NB4 (cell line): ENCODE measurements at regions not wholly inside any gene's neighbourhood (a gene's known extent, or its start where the extent isn't known, plus 50 kb on each side); places are given as distances from the start of the nearest gene placed in this dataset.
A peak's percentile ranks its signal among the peaks of the same experiment; 100 is the strongest.

ENCODE experiments used
- DNase-seq: peaks from one replicate; pipeline ENCODE4 v3.0.0; 2010; ENCODE audit warnings: low read depth
- H3K4me3 ChIP-seq: one replicate; pipeline ENCODE4 v1.5.1; 2011; ENCODE audit warnings: mild to moderate bottlenecking, low read depth, low read length, moderate library complexity
- MYC ChIP-seq: IDR thresholded peaks from 2 replicates; pipeline ENCODE4 v1.6.1; 2011; ENCODE audit warnings: low read depth, low read length
- POLR2A ChIP-seq: IDR thresholded peaks from 2 replicates; pipeline ENCODE4 v1.6.1; 2011; ENCODE audit warnings: mild to moderate bottlenecking; ENCODE audit not compliant: insufficient read length; ENCODE audit errors: extremely low read depth
- TF ChIP-seq, protein P1 (sequence below): IDR thresholded peaks from one replicate; pipeline ENCODE4 v1.5.1; 2012; ENCODE audit warnings: low read depth, low read length
- TF ChIP-seq, protein P2 (sequence below): IDR thresholded peaks from 2 replicates; pipeline ENCODE4 v1.6.1; 2011; ENCODE audit warnings: low read depth, low read length

DNA sequence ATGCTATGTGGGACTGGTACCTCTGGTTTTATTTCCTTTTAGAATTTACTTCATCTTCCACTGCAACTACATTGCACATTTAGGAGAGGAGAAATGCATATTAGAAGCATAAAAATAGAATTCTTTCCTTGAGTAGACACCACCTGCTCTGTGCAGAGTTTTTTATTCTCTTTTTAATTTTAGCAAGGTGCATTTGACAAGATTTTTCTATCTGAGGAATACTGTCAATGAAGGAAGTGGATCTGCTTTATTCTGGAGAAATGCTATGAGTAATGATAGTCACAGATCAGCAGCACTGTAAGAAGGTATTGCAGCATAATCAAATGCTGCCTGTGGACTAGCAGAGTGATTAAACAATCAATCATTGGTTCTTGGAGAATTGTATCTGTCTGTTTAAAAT, 1038.3 kb downstream of the RAPGEF2 start:
- no peak for TF ChIP-seq POLR2A
- TF ChIP-seq, protein P1, sequence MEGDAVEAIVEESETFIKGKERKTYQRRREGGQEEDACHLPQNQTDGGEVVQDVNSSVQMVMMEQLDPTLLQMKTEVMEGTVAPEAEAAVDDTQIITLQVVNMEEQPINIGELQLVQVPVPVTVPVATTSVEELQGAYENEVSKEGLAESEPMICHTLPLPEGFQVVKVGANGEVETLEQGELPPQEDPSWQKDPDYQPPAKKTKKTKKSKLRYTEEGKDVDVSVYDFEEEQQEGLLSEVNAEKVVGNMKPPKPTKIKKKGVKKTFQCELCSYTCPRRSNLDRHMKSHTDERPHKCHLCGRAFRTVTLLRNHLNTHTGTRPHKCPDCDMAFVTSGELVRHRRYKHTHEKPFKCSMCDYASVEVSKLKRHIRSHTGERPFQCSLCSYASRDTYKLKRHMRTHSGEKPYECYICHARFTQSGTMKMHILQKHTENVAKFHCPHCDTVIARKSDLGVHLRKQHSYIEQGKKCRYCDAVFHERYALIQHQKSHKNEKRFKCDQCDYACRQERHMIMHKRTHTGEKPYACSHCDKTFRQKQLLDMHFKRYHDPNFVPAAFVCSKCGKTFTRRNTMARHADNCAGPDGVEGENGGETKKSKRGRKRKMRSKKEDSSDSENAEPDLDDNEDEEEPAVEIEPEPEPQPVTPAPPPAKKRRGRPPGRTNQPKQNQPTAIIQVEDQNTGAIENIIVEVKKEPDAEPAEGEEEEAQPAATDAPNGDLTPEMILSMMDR = no peak
- TF ChIP-seq MYC = no peak
- TF ChIP-seq, protein P2, sequence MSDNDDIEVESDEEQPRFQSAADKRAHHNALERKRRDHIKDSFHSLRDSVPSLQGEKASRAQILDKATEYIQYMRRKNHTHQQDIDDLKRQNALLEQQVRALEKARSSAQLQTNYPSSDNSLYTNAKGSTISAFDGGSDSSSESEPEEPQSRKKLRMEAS = no peak
- H3K4me3 ChIP-seq = no peak overlapping the region
- no peak for DNase-seq

DNA sequence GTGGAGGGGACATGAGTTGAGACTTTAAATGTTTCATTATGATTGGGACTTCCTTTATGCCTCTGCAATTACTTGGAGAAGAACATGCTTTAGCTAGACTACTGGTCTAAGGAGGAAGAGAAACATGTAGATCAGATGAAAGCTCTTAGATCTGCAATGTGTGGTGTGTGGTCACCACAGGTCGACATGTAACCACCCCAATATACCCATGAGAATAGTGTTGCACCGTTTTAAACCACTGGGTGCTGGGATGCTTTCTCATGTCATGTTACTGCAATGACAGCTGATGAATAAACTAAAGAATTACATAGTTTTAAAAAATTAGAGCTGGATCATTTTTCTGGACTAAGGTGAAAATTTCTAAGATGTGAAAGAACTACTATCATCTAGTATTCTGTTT, 1039.7 kb downstream of the RAPGEF2 start:
- TF ChIP-seq POLR2A (no peak), MYC (no peak)
- TF ChIP-seq, protein P2 = no peak
- TF ChIP-seq, protein P1 = no peak
- H3K4me3 ChIP-seq = no peak overlapping the region
- peak; percentile 22 for DNase-seq

DNA sequence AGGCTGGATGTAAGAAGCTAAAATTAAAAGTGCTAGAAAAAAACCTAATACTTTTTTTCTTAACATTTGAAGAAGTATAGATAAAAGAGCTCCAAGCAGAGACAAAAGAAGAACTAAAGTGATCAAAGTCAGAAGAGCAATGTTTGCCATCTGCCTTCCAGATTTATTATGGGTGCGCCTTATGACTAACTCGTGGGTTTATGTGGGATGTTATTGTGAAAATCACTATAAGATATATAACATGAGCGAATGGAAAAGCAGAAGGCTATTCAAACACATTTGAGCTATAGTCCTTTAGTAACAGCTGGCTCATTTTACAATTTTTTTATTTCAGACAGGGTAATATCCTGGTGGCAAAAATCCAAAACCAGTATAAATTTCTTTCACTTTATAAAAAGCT, 1040.7 kb downstream of the RAPGEF2 start:
- DNase-seq = no peak
- TF ChIP-seq POLR2A (no peak), MYC (no peak)
- TF ChIP-seq, protein P1 = no peak
- TF ChIP-seq, protein P2 = no peak
- no peak overlapping the region for H3K4me3 ChIP-seq

DNA sequence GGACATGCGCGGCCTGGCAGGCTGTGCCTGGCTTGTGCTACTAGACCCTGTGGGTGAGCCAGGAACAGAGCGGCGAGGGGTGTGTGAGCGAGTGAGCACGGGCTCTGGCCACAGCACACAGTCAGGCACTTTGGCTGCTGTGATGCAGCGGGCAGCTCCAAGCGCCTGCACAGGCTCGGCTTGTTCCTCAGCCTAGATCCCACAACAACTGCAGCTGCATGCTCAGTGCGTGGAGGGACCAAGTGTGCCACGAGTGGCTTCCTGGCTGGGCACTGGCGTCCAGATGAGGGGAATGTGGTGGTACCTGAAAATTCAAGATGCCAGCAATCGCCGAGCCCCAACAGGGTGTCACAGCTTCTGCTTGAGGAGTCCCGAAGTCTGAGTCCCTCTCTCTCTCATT, 1056.6 kb downstream of the RAPGEF2 start:
- no peak for TF ChIP-seq MYC
- TF ChIP-seq, protein P2 = no peak
- TF ChIP-seq, protein P1 = no peak
- no peak for TF ChIP-seq POLR2A
- DNase-seq = no peak
- H3K4me3 ChIP-seq = no peak overlapping the region

DNA sequence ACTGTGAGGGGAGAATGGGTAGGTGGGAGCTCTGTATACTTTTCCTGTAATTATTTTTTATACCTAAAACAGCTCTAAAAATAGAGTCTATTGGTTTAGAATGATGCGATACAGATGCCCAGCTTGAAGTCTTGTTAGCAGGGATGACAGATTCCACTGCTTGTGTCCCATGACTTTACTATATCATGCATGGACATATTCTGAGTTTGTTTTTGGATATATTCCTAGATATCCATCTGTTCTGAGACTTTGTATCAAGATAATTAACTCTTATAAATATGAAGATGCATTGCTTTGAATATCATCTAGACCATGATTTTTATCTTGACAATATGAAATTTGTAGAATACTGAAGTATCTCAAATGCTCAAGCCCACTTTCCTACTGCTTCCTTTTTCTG, 1058.1 kb downstream of the RAPGEF2 start:
- TF ChIP-seq, protein P1 = no peak
- TF ChIP-seq MYC = no peak
- no peak for TF ChIP-seq POLR2A
- TF ChIP-seq, protein P2 = no peak
- H3K4me3 ChIP-seq = no peak overlapping the region
- DNase-seq = no peak

DNA sequence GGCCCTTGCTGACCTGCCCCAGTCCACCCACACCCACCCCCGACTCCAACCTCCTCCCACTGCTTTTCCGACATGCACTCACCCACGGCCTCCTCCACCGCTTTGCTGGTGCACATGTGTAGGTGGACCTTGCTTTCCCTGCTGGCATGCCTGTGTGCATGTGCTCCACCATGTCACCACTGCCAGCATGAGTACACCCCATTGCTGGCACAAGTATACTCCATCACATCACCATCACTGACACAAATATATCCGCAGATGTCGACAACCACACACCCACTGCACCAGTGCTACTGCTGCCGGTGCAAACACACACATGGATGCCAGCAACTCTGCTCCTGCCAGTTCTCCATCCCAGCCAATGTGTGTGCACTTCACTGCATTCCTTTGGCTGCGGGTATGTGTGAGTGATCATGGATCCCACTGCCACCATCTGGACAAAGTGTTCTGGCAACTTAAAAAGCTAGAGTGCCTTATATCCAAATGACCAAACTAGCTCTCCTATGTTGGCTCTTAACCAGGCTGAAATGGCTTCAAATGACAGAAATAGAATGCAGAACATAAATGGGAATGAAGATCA, 1072.3 kb downstream of the RAPGEF2 start:
- TF ChIP-seq, protein P2 = no peak
- TF ChIP-seq, protein P1 = no peak
- no peak for TF ChIP-seq POLR2A
- TF ChIP-seq MYC = no peak
- H3K4me3 ChIP-seq = no peak overlapping the region
- DNase-seq = no peak
